ENCODE measurements at regions not wholly inside any gene's neighbourhood (a gene's known extent, or its start where the extent isn't known, plus 50 kb on each side); places are given as distances from the start of the nearest gene placed in this dataset.

DNA sequence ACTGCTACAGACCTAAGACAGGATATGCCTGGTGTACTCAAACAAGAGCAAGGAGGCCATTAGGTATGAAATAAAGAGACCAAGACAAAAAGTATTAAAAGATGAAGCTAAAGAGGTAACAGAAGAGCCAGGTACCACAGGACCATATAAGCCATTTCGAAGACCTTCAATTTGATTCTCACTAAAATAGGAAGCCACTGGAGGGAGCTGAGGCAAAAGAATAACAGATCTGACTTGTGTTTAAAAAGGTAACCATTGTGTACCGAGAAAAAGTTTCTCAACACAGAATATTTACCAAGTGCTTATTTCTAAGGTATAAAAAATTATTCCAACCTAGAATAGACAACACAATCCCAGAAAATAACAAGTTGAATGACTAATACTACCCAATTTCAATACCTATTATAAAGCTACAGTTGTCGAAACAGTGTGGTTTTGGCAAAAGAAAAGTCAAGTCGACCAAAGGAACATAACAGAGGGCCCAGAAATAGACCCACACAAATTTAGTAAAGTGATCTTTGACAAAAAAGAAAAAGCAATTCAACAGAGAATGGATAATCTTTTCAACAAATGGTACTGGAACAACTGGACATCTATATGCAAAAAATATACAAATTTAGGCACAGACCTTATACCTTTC lies 125.3 kb upstream of the DST start:
- DNase-seq (ENCODE audit: low read depth in 3 of 3), result no peak

DNA sequence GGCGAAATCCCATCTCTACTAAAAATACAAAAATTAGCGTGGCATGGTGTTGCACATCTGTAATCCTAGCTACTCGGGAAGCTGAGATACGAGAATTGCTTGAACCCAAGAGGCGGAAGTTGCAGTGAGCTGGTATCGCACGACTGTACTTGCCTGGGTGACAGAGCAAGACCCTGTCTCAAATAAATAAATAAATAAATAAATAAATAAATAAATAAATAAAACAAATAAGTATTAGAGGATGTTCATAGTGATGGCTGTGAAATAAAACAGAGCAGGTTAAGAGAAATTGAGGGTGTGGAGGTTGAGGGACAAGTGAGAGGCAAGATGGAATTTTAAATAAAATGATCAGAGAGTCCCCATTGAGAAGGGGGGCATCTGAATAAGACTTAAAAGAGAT lies 124.7 kb upstream of the DST start:
- DNase-seq (ENCODE audit: low read depth in 3 of 3), result no peak

DNA sequence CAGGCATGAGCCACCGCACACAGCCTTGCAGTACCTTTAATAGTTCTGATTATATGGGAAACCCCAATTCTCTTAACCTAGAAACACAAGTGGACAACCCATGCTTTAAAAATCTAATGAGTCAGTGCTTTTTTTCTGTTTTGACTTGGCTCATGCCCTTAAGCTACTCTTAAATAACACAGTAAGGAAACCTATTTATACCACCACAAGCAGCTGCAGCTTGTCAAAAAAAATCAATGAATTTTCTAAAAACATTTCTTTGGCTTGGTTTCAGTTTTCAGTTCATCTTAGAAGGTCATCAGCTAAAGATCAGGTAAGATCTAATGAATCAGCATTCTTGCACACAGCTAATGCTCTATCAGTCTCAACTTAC lies 124.1 kb upstream of the DST start:
- no peak for DNase-seq (ENCODE audit: low read depth in 3 of 3)

DNA sequence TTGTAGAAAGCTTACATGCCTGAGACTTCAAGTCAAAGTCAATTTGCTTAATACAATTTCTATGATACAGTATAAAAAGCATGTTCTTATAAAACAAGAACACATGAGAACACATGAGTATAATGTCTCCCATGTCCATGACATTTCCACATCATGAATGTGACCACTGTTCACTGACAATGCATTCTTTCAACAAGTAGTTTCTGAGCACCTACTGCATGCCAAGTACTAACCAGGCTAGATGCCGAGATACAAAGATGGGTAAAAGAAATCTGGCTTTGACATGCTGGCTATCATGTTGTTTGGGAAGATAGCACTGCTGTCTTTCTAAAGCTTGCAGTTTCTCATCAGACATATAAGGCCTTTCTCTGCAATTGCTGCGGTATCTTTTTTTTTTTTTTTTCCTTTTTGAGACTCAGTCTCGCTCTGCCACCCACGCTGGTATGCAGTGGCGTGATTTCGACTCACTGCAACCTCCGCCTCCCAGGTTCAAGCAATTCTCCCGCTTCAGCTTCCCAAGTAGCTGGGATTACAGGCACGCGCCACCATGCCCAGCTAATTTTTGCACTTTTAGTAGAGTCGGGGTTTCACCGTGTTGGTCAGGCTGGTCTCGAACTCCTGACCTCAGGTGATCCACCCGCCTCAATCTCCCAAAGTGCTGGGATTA lies 123.6 kb upstream of the DST start:
- DNase-seq (ENCODE audit: low read depth in 3 of 3), result no peak

DNA sequence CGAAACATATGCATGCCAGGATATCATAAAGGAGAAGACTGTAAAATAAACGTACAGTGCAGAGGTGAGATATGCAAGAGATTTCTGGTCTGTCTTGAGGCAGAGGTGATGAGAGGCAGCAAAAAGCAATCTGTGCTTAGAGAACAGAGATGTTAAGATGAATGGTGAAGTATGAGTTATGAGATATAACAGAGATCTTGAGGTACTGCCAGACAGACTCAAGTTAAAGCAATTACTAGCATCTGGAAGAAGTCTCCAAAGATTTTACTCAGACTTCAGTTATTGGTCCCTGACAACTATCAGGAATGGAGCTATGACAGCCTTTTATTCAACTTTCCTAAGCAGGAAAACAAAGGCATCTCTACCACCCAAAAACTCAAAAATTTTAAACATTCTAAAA lies 122.8 kb upstream of the DST start:
- DNase-seq (ENCODE audit: low read depth in 3 of 3), result no peak

DNA sequence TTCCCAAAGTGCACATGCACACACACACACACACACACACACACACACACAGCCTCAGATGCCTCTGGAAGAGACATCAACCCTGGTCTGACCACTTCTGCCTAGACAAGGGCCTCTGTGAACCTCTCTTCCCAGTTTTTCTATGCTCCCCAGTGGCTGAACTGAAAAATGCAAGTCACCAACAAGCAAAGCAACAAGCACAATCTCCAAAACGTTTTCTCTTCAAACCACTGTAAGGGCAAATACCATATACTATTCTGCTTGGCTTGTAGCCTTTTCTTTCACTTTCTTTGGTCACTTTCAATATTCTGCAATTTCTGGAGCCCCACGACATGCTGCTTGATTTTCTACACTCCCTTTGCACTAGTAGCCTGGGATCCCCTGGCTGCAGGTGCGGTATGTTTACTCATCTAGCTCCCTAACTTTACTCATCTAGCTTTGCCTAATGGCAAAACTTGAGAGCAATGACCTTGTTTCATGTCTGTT lies 121.4 kb upstream of the DST start:
- no peak for DNase-seq (ENCODE audit: low read depth in 3 of 3)

DNA sequence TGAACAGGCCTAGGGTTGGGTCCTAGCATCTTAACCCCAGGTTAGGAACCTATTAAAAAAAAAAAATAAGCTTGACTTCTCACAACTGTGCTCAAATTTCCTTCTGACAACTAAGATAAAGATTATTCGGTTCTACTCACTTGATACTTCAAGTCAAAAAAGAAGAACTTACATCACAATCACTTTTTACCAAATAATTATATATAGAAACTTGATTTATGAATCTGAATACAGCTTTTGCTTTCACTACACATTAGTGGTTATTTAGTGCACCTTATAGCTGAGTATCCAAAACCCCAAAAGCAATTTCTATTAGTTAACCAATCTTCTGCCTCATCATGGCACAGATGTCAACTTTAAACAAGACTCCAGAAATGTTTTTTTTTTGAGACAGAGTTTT lies 119.0 kb upstream of the DST start:
- no peak for DNase-seq (ENCODE audit: low read depth in 3 of 3)

DNA sequence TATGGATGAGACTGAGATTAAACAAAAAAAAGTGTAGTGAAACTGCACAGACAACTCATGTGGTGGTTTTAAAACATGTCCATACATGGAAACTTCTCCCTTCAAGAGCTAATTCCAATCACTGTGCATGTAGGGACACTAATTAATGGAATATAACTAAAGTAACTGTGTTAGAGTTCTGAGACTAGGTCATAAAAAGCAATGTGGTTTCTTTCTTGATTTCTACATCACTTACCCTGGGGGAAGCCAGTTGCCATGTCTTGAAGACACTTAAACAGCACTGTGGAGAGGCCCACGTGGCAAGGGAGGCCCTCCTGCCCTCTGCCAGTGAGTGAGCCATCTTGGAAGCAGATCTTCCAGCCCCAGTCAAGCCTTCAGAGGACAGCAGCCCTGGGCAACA lies 118.2 kb upstream of the DST start:
- DNase-seq (ENCODE audit: low read depth in 3 of 3), result no peak

DNA sequence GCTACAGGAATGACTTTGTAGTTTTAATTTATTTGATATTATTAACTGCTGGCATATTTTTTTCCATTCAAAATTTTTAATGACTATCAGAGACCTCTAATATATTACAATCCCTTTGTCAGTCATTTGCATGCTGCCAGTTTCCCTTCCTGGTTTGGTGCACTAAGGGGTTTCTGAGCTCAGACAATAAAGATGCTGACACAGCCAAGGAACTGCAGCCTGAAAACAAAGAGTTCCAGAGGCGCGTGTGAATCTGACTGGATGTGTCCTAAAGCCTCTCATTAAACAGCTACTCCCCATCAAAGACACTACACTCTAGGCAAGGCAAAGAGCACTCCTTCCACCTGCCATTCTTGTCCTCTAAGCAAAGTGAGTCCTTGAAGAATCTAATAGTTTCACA lies 116.8 kb upstream of the DST start:
- DNase-seq (ENCODE audit: low read depth in 3 of 3), result no peak

DNA sequence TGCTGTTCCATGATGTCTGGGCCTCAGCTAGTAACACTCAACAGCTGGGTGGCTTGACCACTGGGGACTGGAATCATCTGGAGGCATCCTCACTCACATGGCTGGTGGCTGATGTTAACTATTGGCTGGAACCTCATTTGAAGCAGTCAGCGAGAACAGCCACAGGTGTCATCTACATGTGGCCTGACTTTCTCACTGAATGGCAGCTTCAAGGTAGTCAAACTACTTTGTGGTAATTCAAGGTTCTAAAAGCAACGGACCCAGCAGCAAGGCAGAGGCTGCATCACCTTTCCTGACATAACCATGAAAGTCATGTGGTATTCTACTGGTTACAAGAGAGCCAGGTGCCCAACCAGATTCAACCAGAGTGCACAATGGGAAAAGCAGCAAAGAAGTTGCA lies 115.9 kb upstream of the DST start:
- no peak for DNase-seq (ENCODE audit: low read depth in 3 of 3)

DNA sequence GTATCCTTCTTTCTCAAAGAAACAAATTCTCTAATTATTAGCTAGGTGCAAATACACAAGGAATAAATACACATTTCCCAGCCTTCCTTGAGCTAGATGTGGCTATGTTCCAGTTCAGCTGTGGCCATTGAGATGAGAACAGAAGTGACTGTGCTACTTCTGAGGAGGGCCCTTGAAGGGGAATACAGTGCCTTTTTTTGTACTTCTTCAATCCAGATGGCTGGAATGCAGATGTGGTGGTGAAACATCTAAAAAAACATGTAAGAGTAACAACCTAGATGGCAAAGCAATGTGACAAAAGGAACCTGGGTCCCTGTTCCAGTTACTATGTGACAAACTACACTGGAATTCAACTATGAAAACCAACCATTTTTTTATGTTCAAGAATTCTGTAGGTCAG lies 115.4 kb upstream of the DST start:
- DNase-seq (ENCODE audit: low read depth in 3 of 3), result no peak

DNA sequence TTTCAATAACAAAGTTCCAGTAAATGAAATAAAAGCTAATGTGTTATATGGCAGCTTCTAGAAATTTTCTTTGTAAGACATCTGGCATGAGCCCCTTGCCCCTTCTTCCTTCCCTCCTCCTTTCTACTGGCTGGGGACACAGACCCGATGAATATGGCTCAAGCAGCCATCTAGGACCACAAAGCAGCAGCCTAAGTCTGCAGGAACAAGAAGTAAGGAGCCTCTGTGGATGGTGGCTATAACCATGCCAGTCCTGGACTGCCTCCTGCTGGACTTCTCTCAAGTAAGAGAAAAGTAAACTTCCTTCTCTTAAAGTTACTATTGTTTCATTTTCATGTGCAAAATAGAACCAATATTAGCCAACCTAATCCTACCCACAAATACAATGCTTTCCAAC lies 114.9 kb upstream of the DST start:
- no peak for DNase-seq (ENCODE audit: low read depth in 3 of 3)

DNA sequence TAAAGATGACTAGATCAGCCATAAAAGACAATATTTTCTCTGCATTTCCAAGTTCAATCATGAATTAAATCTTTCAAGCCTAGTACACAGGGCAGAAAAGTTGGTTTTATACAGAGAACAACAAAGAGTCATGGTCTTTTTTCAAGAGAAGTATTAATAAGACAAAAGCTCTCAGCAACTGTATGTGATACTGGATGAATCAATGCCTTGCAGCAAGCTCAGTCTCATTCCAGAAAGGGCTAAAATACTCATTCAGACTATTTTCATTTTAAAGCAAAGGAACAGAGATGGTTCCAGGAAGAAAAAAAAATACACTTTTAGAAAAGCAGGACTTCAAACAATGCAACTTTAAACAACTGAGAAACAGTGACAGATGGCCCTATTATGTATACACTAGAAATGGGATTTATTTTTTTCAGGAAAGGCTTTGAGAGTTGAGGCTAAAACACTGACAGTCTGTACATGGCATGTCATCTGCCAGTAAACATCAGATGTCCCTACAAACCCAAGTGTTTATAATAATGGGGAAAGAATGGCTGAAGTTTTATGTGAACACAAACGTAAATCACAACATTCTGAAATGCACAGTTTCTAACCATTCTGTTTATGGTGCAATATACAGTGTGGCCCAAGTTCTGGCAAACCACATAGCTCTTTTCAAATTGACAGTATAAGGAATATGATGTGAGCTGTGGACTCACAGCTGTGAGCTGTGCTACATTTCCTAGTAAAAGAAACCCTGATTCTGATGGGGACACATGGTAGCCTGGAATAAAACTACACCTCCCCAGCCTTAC lies 114.3 kb upstream of the DST start:
- no peak for DNase-seq (ENCODE audit: low read depth in 3 of 3)

DNA sequence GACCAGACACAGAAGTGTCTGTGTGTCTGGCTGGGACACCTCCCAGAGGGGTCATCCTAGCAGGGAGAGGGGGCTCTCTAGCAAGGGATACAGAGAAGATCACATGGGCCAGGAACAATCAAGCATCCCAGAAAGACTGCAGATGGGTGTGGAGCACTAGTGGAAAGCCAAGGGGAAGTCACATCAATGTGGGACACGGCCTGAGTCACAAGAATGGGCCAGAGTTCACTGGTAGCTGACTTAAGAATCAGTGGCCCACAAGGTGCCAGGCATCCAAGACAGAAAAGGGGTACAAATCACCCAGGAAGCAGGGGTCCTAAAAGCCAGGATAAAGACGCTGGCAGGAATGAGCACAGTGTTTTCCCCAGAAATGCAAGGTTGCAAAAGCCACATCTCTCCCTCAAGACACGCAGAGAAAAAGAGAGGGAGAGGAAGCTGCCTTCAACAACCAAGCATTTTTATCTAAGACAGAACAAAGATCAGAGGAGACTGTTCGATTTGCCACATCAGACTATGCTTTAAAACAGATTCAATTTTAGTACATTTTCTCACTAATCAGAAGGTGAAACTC lies 113.6 kb upstream of the DST start:
- no peak for DNase-seq (ENCODE audit: low read depth in 3 of 3)

DNA sequence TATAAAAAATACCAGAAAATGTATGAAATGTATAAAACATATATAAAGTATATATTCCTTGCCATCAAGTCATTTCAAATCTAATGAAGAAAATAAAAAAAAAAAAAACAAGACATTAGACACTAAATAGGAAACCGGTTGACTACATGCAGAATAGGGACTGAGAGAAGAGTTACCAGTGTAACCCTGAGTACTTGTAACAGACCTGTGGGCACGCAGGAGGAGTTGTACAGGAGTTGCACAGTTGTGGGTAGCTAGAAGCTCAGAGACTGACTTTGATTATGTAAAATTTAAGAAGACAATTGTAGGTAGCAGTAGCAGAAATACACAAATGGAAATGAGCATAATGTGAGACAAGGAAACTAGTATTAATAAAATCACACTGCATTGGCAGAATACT lies 112.4 kb upstream of the DST start:
- DNase-seq (ENCODE audit: low read depth in 3 of 3), result no peak

DNA sequence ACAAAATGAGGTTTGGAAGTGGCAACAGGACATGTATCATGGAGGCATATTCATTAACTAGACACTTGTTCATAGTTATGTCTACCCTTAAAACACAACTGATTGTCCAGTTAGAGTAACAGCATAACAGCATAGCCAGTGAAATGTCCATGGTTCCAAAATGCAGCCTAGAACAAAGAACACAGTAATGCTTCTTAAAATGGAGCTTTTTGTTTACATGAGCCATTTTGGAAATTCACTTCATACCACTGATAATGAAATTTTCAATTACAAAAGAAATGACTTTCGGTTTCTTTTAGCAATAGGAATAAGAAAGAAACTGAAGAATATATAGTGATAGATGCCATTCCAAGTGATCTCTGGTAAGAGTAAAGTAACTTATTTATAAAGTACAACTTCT lies 111.1 kb upstream of the DST start:
- no peak for DNase-seq (ENCODE audit: low read depth in 3 of 3)

DNA sequence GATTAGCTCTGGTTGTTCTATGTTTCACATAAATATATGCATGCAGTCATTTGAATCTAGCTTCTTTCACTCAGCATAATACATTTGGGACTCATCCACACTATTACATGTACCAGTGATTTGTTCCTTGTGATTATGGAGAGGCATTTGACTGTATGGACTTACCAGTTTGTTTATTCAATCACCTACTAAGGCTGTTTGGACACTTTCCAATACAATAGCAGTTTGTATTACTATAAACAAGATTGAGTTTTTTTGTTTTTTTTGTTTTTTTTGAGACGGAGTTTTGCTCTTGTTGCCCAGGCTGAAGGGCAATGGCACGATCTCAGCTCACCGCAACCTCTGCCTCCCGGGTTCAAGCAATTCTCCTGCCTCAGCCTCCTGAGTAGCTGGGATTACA lies 109.8 kb upstream of the DST start:
- no peak for DNase-seq (ENCODE audit: low read depth in 3 of 3)

DNA sequence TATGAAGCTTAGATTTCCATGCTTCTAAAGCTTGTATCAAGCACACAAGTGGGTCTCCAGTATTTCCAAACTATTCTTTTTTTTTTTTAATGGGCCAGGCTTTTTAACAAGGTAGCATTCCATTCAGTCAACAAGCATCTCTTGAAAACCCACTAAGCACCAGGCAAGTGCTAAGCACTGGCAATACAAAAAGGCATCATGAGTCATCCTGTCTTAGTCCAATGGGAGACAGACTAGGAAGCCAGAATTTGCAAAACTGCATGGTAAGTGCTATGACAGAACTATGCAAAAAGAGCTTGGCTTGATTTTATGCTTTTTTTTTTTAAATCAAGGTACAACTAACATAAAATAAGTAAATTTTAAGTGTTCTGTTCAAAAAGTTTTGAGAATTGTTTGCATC lies 109.3 kb upstream of the DST start:
- no peak for DNase-seq (ENCODE audit: low read depth in 3 of 3)

DNA sequence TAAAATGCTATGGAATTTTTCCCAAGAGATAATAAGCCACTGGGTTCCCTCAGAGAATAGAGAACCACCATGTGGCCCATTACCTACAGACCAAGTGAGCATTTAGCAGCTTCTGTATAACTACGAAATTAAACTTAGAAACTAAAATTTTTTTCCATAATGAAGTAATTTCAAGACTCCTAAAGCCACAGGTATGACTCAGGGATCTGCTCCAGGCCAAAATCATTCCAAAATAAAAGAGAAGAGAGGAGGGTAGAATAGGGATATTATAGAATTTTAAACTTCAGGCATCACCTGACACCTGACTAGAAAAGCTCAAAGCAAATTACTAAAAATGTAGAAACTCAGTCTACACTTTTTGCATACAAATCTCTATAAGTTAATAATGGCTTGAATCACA lies 108.9 kb upstream of the DST start:
- no peak for DNase-seq (ENCODE audit: low read depth in 3 of 3)

DNA sequence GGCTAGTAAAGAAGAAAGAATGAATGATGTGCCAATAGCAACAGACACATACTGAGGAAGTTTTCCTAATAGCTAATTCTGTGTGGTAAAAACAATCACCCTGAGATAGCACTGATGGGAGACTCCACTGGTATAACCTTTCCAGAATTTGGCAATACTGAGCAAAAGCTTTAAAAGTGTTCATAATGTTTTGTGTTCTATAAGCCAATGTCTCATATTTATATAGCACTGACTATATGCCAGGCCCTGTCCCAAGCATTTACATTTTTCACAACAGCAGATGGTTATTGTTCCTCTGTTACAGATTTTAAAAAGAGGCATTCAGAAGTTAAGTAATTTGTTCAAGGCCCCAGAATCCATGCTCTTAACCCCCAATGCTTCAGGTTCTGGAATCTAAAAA lies 108.0 kb upstream of the DST start:
- DNase-seq (ENCODE audit: low read depth in 3 of 3), result no peak

DNA sequence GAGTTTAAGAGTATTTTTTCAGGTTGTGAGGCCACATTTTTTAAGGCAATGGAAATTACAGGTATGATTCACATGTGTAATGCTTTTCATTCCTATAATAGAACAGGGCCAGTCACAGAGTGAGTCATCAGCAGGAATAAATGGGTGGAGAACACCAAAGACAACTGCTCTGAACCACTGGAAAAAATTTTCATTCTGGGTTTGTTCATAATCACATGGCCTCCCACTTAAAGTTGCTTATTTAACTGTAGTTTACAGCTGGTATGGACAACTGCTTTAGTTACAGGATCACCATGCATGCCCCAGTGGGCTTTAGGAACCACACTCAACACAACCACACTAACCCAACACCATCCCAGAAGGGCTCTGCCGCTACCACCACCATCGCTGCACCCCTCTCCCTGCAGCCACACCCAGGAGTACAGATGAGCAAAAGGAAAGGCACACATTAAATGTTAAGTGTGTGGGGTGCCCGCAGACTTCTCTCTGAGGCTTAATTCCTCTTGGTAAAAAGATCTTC lies 107.0 kb upstream of the DST start:
- no peak for DNase-seq (ENCODE audit: low read depth in 3 of 3)

DNA sequence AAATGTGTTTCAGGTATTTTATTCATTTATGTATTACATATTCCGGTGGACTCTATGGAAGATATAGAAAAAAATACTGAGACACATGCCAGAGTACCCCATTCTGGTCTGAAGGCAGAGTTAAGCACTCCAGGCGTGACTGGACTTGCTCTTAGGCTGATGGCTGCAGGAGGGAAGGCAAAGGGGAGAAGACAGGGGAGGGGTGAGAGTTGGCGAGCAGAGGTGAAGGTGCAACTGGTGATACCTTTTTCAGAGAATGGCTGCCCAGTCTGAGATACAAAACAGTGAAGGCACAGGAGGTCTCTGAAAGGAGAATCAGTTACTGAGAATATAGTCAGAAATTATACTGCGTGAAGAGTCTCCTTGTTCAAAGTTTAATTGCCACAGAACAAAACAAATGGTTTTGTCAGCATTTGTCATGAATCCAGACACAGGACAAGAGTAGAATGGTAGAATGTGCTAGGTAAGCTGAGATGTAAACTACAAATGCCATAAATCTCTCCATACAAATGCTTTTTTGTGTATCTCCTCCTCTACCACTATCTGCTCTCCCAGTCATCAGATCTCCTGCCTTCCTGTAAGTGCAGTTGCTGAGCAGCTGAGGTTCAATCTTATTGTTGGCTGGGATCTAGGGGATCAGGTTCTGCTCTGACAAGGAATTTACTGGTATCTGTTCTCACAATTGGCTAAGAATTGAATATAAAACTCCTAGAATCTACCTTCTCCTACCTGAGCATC lies 104.2 kb upstream of the DST start:
- DNase-seq (ENCODE audit: low read depth in 3 of 3), result no peak
